T-cell (primary cell): ENCODE measurements at regions not wholly inside any gene's neighbourhood (a gene's known extent, or its start where the extent isn't known, plus 50 kb on each side); places are given as distances from the start of the nearest gene placed in this dataset.

Source experiments
- ATAC-seq, 4 experiments: fragments of 200-7000 bp in 3 of 4; fragments of 150-1000 bp in 1 of 4; cut with Tn5 transposase; replicated peaks in 1 of 4; 1 replicate in 3 of 4; 2 replicates in 1 of 4; pipeline ENCODE4 v1.10.0; 2021; ENCODE audit warnings: moderate library complexity in 3 of 4, mild to moderate bottlenecking in 2 of 4, moderate number of reproducible peaks in 1 of 4
- CTCF ChIA-PET, 2 donors: fragments of 300-600 bp; sonication (Branson Sonifier 250); formaldehyde crosslinking; loops; one replicate each; lab custom pipeline; 2022; ENCODE audit warnings: antibody characterized with exemption in 2 of 2; lab: Charles Lee
- POLR2A ChIA-PET, 2 donors: fragments of 300-600 bp; sonication (Branson Sonifier 250); formaldehyde crosslinking; loops; one replicate each; lab custom pipeline; 2022; ENCODE audit warnings: antibody characterized with exemption in 2 of 2; lab: Charles Lee
- DNase-seq, 35 experiments: peaks; one replicate each; pipeline versions ENCODE4 v3.0.0 to v3.0.0-alpha.2; 2013 to 2023
- H3K27ac ChIP-seq: one replicate; pipeline ENCODE4 v1.5.1; 2013; ENCODE audit warnings: low read length
- H3K27me3 ChIP-seq, 2 experiments: replicated peaks in 1 of 2; 1 replicate in 1 of 2; 2 replicates in 1 of 2; pipeline versions ENCODE4 v1.6.1 to v1.7.0; 2013; ENCODE audit warnings: low read length in 1 of 2, mixed read lengths in 1 of 2; ENCODE audit not compliant: control insufficient read depth in 2 of 2, insufficient read depth in 2 of 2; ENCODE audit errors: extremely low read depth in 1 of 2
- H3K36me3 ChIP-seq, 2 donors: 1 replicate in 1 of 2; 2 replicates in 1 of 2; pipeline versions ENCODE4 v1.6.1 to v1.7.0; 2013; ENCODE audit warnings: low read length in 1 of 2; ENCODE audit not compliant: control insufficient read depth in 2 of 2, insufficient read depth in 1 of 2; ENCODE audit errors: extremely low read depth in 1 of 2
- H3K4me1 ChIP-seq, 2 experiments: 1 replicate in 1 of 2; 2 replicates in 1 of 2; pipeline versions ENCODE4 v1.6.1 to v1.7.0; 2013; ENCODE audit warnings: low read length in 2 of 2, mixed read lengths in 1 of 2; ENCODE audit not compliant: insufficient read depth in 2 of 2, control insufficient read depth in 1 of 2; ENCODE audit errors: extremely low read depth in 1 of 2
- H3K4me3 ChIP-seq, 2 donors: 1 replicate in 1 of 2; 2 replicates in 1 of 2; pipeline versions ENCODE4 v1.5.1 to v1.7.0; 2013; ENCODE audit warnings: mild to moderate bottlenecking in 2 of 2, low read length in 1 of 2, moderate library complexity in 1 of 2; ENCODE audit not compliant: control insufficient read depth in 1 of 2; ENCODE audit errors: extremely low read depth in 1 of 2
- H3K9me3 ChIP-seq: 2 replicates; pipeline ENCODE4 v1.7.0; 2013
- H3K27ac Mint-ChIP-seq, 2 donors: one replicate each; pipeline ENCODE4 v1.8.0; 2020 to 2021; ENCODE audit warnings: mild to moderate bottlenecking in 2 of 2, mixed read lengths in 2 of 2
- H3K27me3 Mint-ChIP-seq, 2 donors: one replicate each; pipeline ENCODE4 v1.8.0; 2021 to 2022; ENCODE audit warnings: mixed read lengths in 2 of 2
- H3K36me3 Mint-ChIP-seq: one replicate; pipeline ENCODE4 v1.8.0; 2021; ENCODE audit warnings: mixed read lengths
- H3K4me1 Mint-ChIP-seq, 3 donors: one replicate each; pipeline ENCODE4 v1.8.0; 2020 to 2022; ENCODE audit warnings: mixed read lengths in 3 of 3, mild to moderate bottlenecking in 1 of 3
- H3K4me3 Mint-ChIP-seq, 3 donors: one replicate each; pipeline ENCODE4 v1.8.0; 2020 to 2022; ENCODE audit warnings: mild to moderate bottlenecking in 3 of 3, mixed read lengths in 3 of 3, moderate library complexity in 3 of 3
- H3K9me3 Mint-ChIP-seq, 3 donors: one replicate each; pipeline ENCODE4 v1.8.0; 2020 to 2022; ENCODE audit warnings: mixed read lengths in 3 of 3
- WGBS: methylation state at CpG from one replicate; pipeline ENCODE4 v1.1.5; 2013; ENCODE audit warnings: missing lambda C conversion rate; ENCODE audit not compliant: insufficient coverage; 5-methylcytosine and 5-hydroxymethylcytosine counted together

- no peak for ATAC-seq
- ChIA-PET POLR2A (no interaction called here), CTCF (no interaction called here)
- no peak overlapping the region for H3K27ac Mint-ChIP-seq
- H3K4me3 Mint-ChIP-seq, result no peak overlapping the region
- WGBS, result no CpG with 5 or more reads among the region's 1 CpG
- no peaks in the 10 kb centered on the region for H3K4me1 ChIP-seq
- no peaks in the 10 kb centered on the region for H3K36me3 Mint-ChIP-seq
- no peaks in the 10 kb centered on the region for H3K27me3 Mint-ChIP-seq
- no peaks in the 10 kb centered on the region for H3K27me3 ChIP-seq
- no peak overlapping the region for H3K4me3 ChIP-seq
- H3K4me1 Mint-ChIP-seq, result no peaks in the 10 kb centered on the region
- no peak for DNase-seq
- no peak overlapping the region for H3K27ac ChIP-seq
- H3K9me3 ChIP-seq, result peaks cover 2% of the 10 kb centered on the region
- peaks cover 12 to 30% (median 26%) of the 10 kb centered on the region in 3 donors for H3K9me3 Mint-ChIP-seq
- H3K36me3 ChIP-seq, result no peaks in the 10 kb centered on the region
Observed at GRCh38 chr16:64486561-64486960, 635.3 kb downstream of the CDH11 start.

- no peak overlapping the region for H3K27ac ChIP-seq
- Mint-ChIP-seq H3K9me3 (peaks cover 15 to 28% (median 27%) of the 10 kb centered on the region in 3 donors), H3K36me3 (no peaks in the 10 kb centered on the region), H3K4me1 (no peaks in the 10 kb centered on the region), H3K4me3 (no peak overlapping the region), H3K27me3 (no peaks in the 10 kb centered on the region), H3K27ac (no peak overlapping the region)
- DNase-seq, result no peak
- H3K36me3 ChIP-seq, result no peaks in the 10 kb centered on the region
- no peak overlapping the region for H3K4me3 ChIP-seq
- WGBS, result 80% methylated on average over 1 of the region's 2 CpGs
- CTCF ChIA-PET, result no interaction called here
- H3K27me3 ChIP-seq, result no peaks in the 10 kb centered on the region
- POLR2A ChIA-PET, result no interaction called here
- no peaks in the 10 kb centered on the region for H3K4me1 ChIP-seq
- peaks cover 2% of the 10 kb centered on the region for H3K9me3 ChIP-seq
- no peak for ATAC-seq
Observed at GRCh38 chr16:64481497-64481896, 640.4 kb downstream of the CDH11 start.

- 77% methylated on average over 3 of the region's 5 CpGs for WGBS
- Mint-ChIP-seq H3K4me1 (no peaks in the 10 kb centered on the region), H3K27me3 (no peaks in the 10 kb centered on the region), H3K36me3 (no peaks in the 10 kb centered on the region), H3K9me3 (peaks cover 12 to 35% (median 30%) of the 10 kb centered on the region in 3 donors), H3K27ac (no peak overlapping the region), H3K4me3 (no peak overlapping the region)
- DNase-seq, result no peak
- Histone ChIP-seq H3K27me3 (no peaks in the 10 kb centered on the region), H3K9me3 (peaks cover 2% of the 10 kb centered on the region), H3K4me3 (no peak overlapping the region), H3K27ac (no peak overlapping the region), H3K36me3 (no peaks in the 10 kb centered on the region), H3K4me1 (no peaks in the 10 kb centered on the region)
- CTCF ChIA-PET, result no interaction called here
- ATAC-seq, result no peak
- POLR2A ChIA-PET, result no interaction called here
Observed at GRCh38 chr16:64478252-64478906, 643.5 kb downstream of the CDH11 start.

GRCh38 chr16:64475627-64476351 is 646.1 kb downstream of the CDH11 start:
- Mint-ChIP-seq H3K27me3 (no peaks in the 10 kb centered on the region), H3K27ac (no peak overlapping the region), H3K36me3 (no peaks in the 10 kb centered on the region), H3K4me1 (no peaks in the 10 kb centered on the region), H3K9me3 (peaks cover 16 to 47% (median 32%) of the 10 kb centered on the region in 3 donors), H3K4me3 (no peak overlapping the region)
- WGBS, result 81% methylated on average over 6 of the region's 11 CpGs
- Histone ChIP-seq H3K27me3 (no peaks in the 10 kb centered on the region), H3K36me3 (no peaks in the 10 kb centered on the region), H3K4me3 (no peak overlapping the region), H3K27ac (no peak overlapping the region), H3K4me1 (no peaks in the 10 kb centered on the region), H3K9me3 (no peaks in the 10 kb centered on the region)
- POLR2A ChIA-PET, result no interaction called here
- DNase-seq (no peak), ATAC-seq (no peak)
- CTCF ChIA-PET, result no interaction called here

GRCh38 chr16:64470916-64471315 is 650.9 kb downstream of the CDH11 start:
- no peaks in the 10 kb centered on the region for H3K36me3 ChIP-seq
- ChIA-PET POLR2A (no interaction called here), CTCF (no interaction called here)
- ATAC-seq (no peak), DNase-seq (no peak)
- H3K4me3 ChIP-seq, result no peak overlapping the region
- H3K4me1 Mint-ChIP-seq, result no peaks in the 10 kb centered on the region
- no peaks in the 10 kb centered on the region for H3K36me3 Mint-ChIP-seq
- H3K27ac ChIP-seq, result no peak overlapping the region
- no peak overlapping the region for H3K27ac Mint-ChIP-seq
- H3K27me3 Mint-ChIP-seq, result no peaks in the 10 kb centered on the region
- no peak overlapping the region for H3K4me3 Mint-ChIP-seq
- WGBS, result no CpG with 5 or more reads among the region's 2 CpGs
- no peaks in the 10 kb centered on the region for H3K27me3 ChIP-seq
- H3K4me1 ChIP-seq, result no peaks in the 10 kb centered on the region
- H3K9me3 Mint-ChIP-seq, result peaks cover 10 to 40% (median 20%) of the 10 kb centered on the region in 3 donors
- H3K9me3 ChIP-seq, result no peaks in the 10 kb centered on the region

GRCh38 chr16:64469906-64470702 is 651.8 kb downstream of the CDH11 start:
- Histone ChIP-seq H3K4me1 (no peaks in the 10 kb centered on the region), H3K27me3 (no peaks in the 10 kb centered on the region), H3K27ac (no peak overlapping the region), H3K9me3 (no peaks in the 10 kb centered on the region), H3K36me3 (no peaks in the 10 kb centered on the region), H3K4me3 (no peak overlapping the region)
- Mint-ChIP-seq H3K27me3 (no peaks in the 10 kb centered on the region), H3K27ac (no peak overlapping the region), H3K9me3 (peaks cover 13 to 41% (median 18%) of the 10 kb centered on the region in 3 donors), H3K36me3 (no peaks in the 10 kb centered on the region), H3K4me1 (no peaks in the 10 kb centered on the region), H3K4me3 (no peak overlapping the region)
- CTCF ChIA-PET, result no interaction called here
- WGBS, result 83% methylated on average over 1 of the region's 2 CpGs
- DNase-seq (no peak), ATAC-seq (no peak)
- POLR2A ChIA-PET, result interaction anchor here in 1 of 2 donors (0.7 kb wide), 1 partner anchor 1444 kb away, joined by 3 read pairs; no protein-coding TSS in a partner anchor
